ENCODE measurements at regions not wholly inside any gene's neighbourhood (a gene's known extent, or its start where the extent isn't known, plus 50 kb on each side); places are given as distances from the start of the nearest gene placed in this dataset.

DNA sequence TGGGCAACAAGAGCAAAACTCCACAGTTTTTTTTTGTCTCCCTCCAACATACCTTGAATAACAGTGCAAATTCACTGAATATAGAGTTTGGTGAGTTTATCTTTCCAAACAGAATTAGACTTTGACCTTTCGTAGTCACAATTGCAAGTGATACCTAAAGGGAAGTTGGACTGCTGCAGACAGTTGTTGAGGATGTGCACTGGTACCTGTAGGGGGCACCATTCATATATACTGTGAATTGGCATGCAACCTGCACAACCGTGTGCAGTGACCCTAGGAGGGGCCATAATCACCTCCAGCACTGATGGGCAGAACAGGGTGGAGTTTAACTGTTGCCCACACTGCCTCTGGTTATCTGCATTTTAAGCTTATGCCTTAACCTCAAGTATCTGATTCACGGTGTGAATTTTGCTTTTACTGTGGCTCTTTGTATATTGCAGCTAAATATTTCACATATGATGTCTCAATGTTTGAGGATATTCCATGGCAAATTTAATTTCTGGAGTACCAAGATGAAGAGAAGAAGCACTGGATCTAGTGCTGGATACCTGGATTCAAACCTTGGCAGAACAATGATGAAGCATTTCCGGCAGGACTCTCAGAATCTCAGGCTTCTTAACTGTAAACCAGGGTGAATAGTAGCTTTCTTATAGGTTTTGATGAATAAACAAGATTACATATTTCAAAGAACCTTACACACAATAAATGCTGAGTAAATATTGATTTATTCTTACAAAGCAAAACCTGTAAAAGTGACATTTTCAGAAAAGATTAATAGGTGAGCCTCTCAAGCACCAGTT is 144.3 kb downstream of the ACTBL2 start:
- H3K27ac ChIP-seq (ENCODE audit: low read length), result no peak overlapping the region
- no peaks in the 10 kb centered on the region for H3K27me3 ChIP-seq (ENCODE audit: control insufficient read depth, insufficient read depth, low read length)
- H3K4me1 ChIP-seq (ENCODE audit: control insufficient read depth, insufficient read depth, low read length), result no peaks in the 10 kb centered on the region
- WGBS (ENCODE audit: insufficient coverage, insufficient read length), result no CpG with 5 or more reads among the region's 4 CpGs
- peak; percentile 60 for DNase-seq (ENCODE audit: low read depth, low spot score)
- H3K36me3 ChIP-seq (ENCODE audit: control insufficient read depth, insufficient read depth, low read length), result no peaks in the 10 kb centered on the region
- no peak overlapping the region for H3K4me3 ChIP-seq (ENCODE audit: low read length)
- H3K9me3 ChIP-seq (ENCODE audit: control insufficient read depth, insufficient read depth, low read length), result no peaks in the 10 kb centered on the region

DNA sequence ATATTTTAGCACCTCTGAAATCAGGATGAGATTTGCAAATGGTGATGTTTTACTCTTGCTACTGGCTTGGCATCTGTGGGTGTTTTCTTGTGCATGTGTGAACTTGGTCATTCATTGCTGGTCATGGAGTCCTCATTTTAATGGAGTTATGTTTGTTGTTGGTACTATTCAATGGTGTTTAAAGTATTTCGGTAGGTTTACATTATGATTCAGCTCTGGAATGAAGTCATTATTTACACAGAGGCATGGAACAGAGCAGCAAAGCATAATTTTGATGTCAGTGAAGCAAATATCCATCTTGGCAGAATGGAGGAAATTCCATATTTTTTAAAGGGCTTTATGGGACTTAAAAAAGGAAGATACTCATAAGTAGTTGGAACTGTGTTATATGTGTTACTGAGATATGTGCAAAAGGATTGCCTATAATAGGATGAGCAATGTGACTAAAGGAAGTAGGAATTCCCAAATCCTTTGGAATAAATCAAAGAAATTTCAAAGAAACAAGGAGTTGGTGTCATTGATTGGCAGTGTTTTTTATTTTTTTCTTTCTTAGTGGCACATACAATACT is 147.4 kb downstream of the ACTBL2 start:
- H3K27ac ChIP-seq (ENCODE audit: low read length), result no peak overlapping the region
- H3K9me3 ChIP-seq (ENCODE audit: control insufficient read depth, insufficient read depth, low read length), result no peaks in the 10 kb centered on the region
- no peaks in the 10 kb centered on the region for H3K4me1 ChIP-seq (ENCODE audit: control insufficient read depth, insufficient read depth, low read length)
- no peaks in the 10 kb centered on the region for H3K27me3 ChIP-seq (ENCODE audit: control insufficient read depth, insufficient read depth, low read length)
- H3K4me3 ChIP-seq (ENCODE audit: low read length), result no peak overlapping the region
- WGBS (ENCODE audit: insufficient coverage, insufficient read length), result no CpG with 5 or more reads among the region's 1 CpG
- no peaks in the 10 kb centered on the region for H3K36me3 ChIP-seq (ENCODE audit: control insufficient read depth, insufficient read depth, low read length)
- no peak for DNase-seq (ENCODE audit: low read depth, low spot score)

DNA sequence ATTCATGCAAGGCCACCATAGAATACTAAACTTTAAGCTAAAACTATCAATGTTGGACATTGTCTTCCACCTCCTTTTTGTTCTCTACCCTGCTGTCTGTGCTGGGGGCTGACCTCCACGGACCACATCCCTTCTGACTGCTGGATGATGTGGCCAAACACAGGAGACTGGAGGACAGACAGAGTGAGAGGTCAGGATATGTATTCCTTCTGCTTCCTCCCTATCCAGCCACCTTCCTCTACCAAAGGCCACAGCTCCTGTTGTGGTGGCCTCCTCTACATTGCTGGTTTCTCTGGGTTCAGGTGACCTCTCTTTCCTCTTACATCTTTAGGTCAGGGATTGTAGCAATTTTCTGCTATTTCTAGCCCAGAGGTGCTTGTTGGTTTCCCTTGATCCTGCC is 148.1 kb downstream of the ACTBL2 start:
- Histone ChIP-seq H3K4me1 (ENCODE audit: control insufficient read depth, insufficient read depth, low read length) (no peaks in the 10 kb centered on the region), H3K4me3 (ENCODE audit: low read length) (no peak overlapping the region), H3K27me3 (ENCODE audit: control insufficient read depth, insufficient read depth, low read length) (no peaks in the 10 kb centered on the region), H3K9me3 (ENCODE audit: control insufficient read depth, insufficient read depth, low read length) (no peaks in the 10 kb centered on the region), H3K27ac (ENCODE audit: low read length) (no peak overlapping the region), H3K36me3 (ENCODE audit: control insufficient read depth, insufficient read depth, low read length) (no peaks in the 10 kb centered on the region)
- WGBS (ENCODE audit: insufficient coverage, insufficient read length), result no CpG with 5 or more reads among the region's 1 CpG
- no peak for DNase-seq (ENCODE audit: low read depth, low spot score)

DNA sequence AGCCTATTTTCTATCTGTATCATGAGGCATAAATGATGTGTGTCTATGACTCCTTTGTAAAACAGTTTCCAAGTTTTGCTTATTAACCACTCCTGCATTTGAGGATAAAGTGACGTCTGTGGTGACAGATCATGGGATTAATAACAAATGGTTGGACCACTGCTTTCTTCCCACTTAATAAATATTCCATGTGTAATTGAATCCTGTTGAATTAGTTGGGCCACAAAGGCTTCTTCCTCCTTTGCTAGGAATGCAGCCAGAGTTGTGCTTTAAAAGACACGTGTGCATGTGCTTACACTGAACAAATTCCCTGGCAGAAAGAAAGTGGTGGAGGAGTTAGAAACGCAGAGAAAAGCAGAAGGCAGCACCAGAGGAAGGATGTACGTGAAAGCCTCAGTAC is 150.2 kb downstream of the ACTBL2 start:
- no CpG with 5 or more reads among the region's 4 CpGs for WGBS (ENCODE audit: insufficient coverage, insufficient read length)
- H3K36me3 ChIP-seq (ENCODE audit: control insufficient read depth, insufficient read depth, low read length), result no peaks in the 10 kb centered on the region

DNA sequence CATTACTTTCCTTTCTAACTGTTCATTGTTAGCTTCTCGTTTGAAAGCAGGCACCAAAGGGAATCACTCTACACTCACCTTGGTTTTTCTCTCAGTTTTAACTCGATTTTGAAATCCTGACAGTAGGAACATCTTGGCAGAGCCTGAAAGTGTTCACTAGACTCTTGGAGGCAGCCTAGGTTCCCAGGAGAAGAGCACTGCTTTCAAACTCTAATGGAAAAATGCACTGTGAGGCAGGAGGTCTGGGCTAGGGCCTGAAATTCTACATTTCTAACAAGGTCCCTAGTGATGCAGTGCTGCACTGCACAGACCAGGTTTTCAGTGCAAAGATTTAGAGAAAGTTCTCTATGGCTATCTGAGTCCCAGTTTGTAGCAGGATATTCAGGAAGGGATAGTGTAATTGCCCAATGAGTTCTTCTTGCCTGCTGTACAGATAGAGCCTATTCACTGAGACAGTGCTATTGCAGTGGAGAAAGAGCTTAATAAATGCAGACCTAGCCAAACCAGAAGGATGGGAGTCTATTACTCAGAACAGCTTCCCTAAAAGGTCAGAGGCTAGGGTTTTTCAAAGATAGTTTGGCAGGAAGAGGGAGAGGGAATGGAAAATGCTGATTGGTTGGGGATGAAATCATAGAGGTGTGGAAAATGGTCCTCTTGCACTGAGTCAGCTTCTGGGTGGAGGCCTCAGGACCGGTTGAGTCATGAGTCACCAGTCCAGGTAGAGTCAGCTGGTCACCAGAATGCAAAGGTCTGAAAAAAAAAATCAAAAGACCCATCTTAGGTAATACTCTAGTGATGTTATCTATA is 153.9 kb downstream of the GPBP1 start:
- DNase-seq (ENCODE audit: low read depth, low spot score), result no peak
- H3K9me3 ChIP-seq (ENCODE audit: control insufficient read depth, insufficient read depth, low read length), result no peaks in the 10 kb centered on the region
- H3K4me3 ChIP-seq (ENCODE audit: low read length), result no peak overlapping the region
- no peaks in the 10 kb centered on the region for H3K27me3 ChIP-seq (ENCODE audit: control insufficient read depth, insufficient read depth, low read length)
- WGBS (ENCODE audit: insufficient coverage, insufficient read length), result no CpG with 5 or more reads among the region's 3 CpGs
- no peak overlapping the region for H3K27ac ChIP-seq (ENCODE audit: low read length)
- no peaks in the 10 kb centered on the region for H3K36me3 ChIP-seq (ENCODE audit: control insufficient read depth, insufficient read depth, low read length)
- H3K4me1 ChIP-seq (ENCODE audit: control insufficient read depth, insufficient read depth, low read length), result no peaks in the 10 kb centered on the region

More for the DNA sequence above, 150.2 kb downstream of the ACTBL2 start:
- H3K27ac ChIP-seq (ENCODE audit: low read length), result no peak overlapping the region
- DNase-seq (ENCODE audit: low read depth, low spot score), result no peak
- H3K4me3 ChIP-seq (ENCODE audit: low read length), result no peak overlapping the region
- no peaks in the 10 kb centered on the region for H3K27me3 ChIP-seq (ENCODE audit: control insufficient read depth, insufficient read depth, low read length)
- H3K9me3 ChIP-seq (ENCODE audit: control insufficient read depth, insufficient read depth, low read length), result no peaks in the 10 kb centered on the region
- no peaks in the 10 kb centered on the region for H3K4me1 ChIP-seq (ENCODE audit: control insufficient read depth, insufficient read depth, low read length)

DNA sequence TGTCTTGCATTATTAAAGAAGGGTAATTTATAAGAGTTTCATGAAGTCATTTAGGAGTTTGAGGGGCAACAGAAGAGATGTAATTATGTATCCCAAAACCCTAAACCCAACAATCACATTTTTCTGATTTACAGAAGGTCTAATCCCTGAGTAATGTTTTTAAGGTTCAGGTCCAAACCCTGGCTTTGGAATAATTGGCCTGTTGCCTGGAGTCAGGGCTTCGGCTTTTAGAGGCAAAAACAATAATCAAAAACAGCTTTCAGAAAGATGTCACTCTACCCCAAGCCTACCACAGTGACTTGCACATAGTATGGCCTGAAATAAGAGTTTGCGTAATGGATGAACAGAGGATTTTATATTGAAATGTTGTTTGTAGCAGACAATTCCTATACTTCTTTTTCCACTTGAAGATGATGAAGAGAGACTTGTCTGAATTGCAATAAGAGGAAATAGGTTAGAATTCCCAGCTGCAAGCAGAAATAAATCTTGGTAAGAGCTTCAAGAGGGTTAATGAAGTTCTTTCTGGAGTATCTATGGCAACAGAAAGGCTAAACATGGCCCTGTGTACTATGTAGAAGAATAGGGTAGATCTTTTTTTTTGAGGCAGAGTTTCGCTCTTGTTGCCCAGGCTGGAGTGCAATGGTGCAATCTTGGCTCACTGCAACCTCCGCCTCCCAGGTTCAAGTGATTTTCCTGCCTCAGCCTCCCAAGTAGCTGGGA is 152.0 kb downstream of the GPBP1 start:
- DNase-seq (ENCODE audit: low read depth, low spot score), result no peak
- Histone ChIP-seq H3K4me3 (ENCODE audit: low read length) (no peak overlapping the region), H3K36me3 (ENCODE audit: control insufficient read depth, insufficient read depth, low read length) (no peaks in the 10 kb centered on the region), H3K27ac (ENCODE audit: low read length) (no peak overlapping the region), H3K27me3 (ENCODE audit: control insufficient read depth, insufficient read depth, low read length) (no peaks in the 10 kb centered on the region), H3K4me1 (ENCODE audit: control insufficient read depth, insufficient read depth, low read length) (no peaks in the 10 kb centered on the region), H3K9me3 (ENCODE audit: control insufficient read depth, insufficient read depth, low read length) (no peaks in the 10 kb centered on the region)
- WGBS (ENCODE audit: insufficient coverage, insufficient read length), result no CpG with 5 or more reads among the region's 4 CpGs

DNA sequence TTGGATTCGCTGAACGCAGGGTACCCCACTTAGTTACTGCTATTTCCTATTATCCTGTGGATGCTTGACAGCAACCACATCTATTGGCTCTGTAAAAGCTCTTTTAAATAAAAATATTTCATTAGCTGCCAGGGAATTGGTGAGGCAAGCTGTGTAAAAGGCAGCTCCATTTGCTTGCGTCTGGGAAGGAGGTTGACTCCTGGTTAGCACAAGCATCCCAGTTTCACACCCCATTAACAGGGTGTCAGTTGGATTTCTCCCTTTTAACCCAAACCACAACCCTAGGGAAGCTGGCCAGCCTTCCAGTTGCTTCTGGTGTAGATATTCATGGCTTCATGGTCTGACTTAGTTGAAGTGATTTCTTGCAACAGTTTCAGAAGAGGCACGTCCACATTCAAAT is 151.0 kb downstream of the GPBP1 start:
- WGBS (ENCODE audit: insufficient coverage, insufficient read length), result no CpG with 5 or more reads among the region's 4 CpGs
- no peaks in the 10 kb centered on the region for H3K27me3 ChIP-seq (ENCODE audit: control insufficient read depth, insufficient read depth, low read length)
- DNase-seq (ENCODE audit: low read depth, low spot score), result no peak
- H3K4me3 ChIP-seq (ENCODE audit: low read length), result no peak overlapping the region
- H3K36me3 ChIP-seq (ENCODE audit: control insufficient read depth, insufficient read depth, low read length), result no peaks in the 10 kb centered on the region
- H3K4me1 ChIP-seq (ENCODE audit: control insufficient read depth, insufficient read depth, low read length), result no peaks in the 10 kb centered on the region
- H3K27ac ChIP-seq (ENCODE audit: low read length), result no peak overlapping the region
- H3K9me3 ChIP-seq (ENCODE audit: control insufficient read depth, insufficient read depth, low read length), result no peaks in the 10 kb centered on the region

DNA sequence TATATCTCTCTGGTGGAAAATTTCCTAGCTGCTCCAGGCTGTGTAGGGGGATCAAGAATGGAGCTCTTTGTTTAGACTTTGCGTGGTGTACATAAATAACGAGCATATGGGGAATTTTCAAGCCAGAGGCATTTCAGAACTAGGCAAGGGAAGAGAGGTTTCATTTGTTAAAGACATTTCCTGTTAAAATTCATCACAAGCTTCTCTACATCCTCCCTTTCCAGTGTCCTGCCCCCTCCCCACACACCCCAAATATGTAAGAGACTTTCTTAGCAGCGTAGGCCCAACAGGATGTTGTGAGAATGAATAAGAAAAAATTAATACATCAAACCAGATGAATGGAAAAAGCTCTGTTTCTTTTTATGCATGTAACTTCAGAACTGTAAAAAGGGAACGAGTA is 150.3 kb downstream of the GPBP1 start:
- DNase-seq (ENCODE audit: low read depth, low spot score), result no peak
- H3K9me3 ChIP-seq (ENCODE audit: control insufficient read depth, insufficient read depth, low read length), result no peaks in the 10 kb centered on the region
- H3K4me3 ChIP-seq (ENCODE audit: low read length), result no peak overlapping the region
- H3K36me3 ChIP-seq (ENCODE audit: control insufficient read depth, insufficient read depth, low read length), result no peaks in the 10 kb centered on the region
- WGBS (ENCODE audit: insufficient coverage, insufficient read length), result no CpG with 5 or more reads among the region's 4 CpGs
- no peaks in the 10 kb centered on the region for H3K4me1 ChIP-seq (ENCODE audit: control insufficient read depth, insufficient read depth, low read length)
- H3K27ac ChIP-seq (ENCODE audit: low read length), result no peak overlapping the region
- no peaks in the 10 kb centered on the region for H3K27me3 ChIP-seq (ENCODE audit: control insufficient read depth, insufficient read depth, low read length)

DNA sequence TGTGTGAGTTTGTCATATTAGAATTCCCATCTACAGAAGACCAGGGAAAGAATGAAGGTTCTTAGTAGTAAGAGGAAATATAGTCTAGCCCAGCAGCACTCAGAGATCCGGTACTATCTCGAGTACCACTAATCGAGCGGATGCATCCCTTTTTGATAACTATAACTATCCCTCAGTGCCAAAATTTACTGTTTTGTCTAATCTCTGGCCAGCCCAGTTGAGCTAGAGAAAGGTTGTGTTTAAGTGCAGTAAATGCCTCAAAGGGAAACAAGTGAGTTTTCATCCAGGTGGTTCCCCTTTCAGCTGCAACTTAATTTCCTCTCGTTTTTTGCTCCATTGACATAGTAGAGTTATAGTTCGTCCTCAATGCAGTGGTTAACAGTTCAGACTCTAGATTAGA is 146.7 kb downstream of the GPBP1 start:
- Histone ChIP-seq H3K9me3 (ENCODE audit: control insufficient read depth, insufficient read depth, low read length) (no peaks in the 10 kb centered on the region), H3K27me3 (ENCODE audit: control insufficient read depth, insufficient read depth, low read length) (no peaks in the 10 kb centered on the region), H3K27ac (ENCODE audit: low read length) (no peak overlapping the region), H3K4me1 (ENCODE audit: control insufficient read depth, insufficient read depth, low read length) (no peaks in the 10 kb centered on the region), H3K4me3 (ENCODE audit: low read length) (no peak overlapping the region), H3K36me3 (ENCODE audit: control insufficient read depth, insufficient read depth, low read length) (no peaks in the 10 kb centered on the region)
- WGBS (ENCODE audit: insufficient coverage, insufficient read length), result no CpG with 5 or more reads among the region's 6 CpGs
- DNase-seq (ENCODE audit: low read depth, low spot score), result no peak

DNA sequence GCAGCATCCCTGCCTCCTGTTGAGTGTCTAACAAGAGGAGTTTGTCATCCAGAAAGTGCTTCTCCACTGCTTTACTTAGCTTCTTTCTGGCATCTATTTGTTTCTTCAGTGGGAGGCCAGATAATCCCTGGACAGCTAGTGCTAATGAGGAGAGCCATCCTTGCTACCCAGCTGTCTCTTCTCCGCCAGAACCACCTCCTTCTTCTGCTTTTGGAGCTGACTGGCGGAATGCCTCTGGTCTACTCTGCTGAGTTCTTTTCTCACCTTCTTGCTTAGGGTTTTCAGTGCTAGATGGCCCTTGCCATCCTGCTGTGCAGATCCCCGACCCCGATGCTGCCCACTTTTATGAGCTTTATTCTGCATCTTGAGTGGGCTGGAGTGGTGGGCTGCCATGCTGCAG is 145.8 kb downstream of the GPBP1 start:
- H3K36me3 ChIP-seq (ENCODE audit: control insufficient read depth, insufficient read depth, low read length), result no peaks in the 10 kb centered on the region
- H3K9me3 ChIP-seq (ENCODE audit: control insufficient read depth, insufficient read depth, low read length), result no peaks in the 10 kb centered on the region
- no peaks in the 10 kb centered on the region for H3K27me3 ChIP-seq (ENCODE audit: control insufficient read depth, insufficient read depth, low read length)
- no peak overlapping the region for H3K27ac ChIP-seq (ENCODE audit: low read length)
- H3K4me3 ChIP-seq (ENCODE audit: low read length), result no peak overlapping the region
- no CpG with 5 or more reads among the region's 4 CpGs for WGBS (ENCODE audit: insufficient coverage, insufficient read length)
- DNase-seq (ENCODE audit: low read depth, low spot score), result no peak
- H3K4me1 ChIP-seq (ENCODE audit: control insufficient read depth, insufficient read depth, low read length), result no peaks in the 10 kb centered on the region
